NCI-H1436 treated with DMSO at 0.1 percent for 48 hours (cell line): ENCODE measurements at regions not wholly inside any gene's neighbourhood (a gene's known extent, or its start where the extent isn't known, plus 50 kb on each side); places are given as distances from the start of the nearest gene placed in this dataset.

Source experiments
- DNase-seq: peaks from one replicate; lab custom pipeline; 2025; lab: John Stamatoyannopoulos, UW

DNA sequence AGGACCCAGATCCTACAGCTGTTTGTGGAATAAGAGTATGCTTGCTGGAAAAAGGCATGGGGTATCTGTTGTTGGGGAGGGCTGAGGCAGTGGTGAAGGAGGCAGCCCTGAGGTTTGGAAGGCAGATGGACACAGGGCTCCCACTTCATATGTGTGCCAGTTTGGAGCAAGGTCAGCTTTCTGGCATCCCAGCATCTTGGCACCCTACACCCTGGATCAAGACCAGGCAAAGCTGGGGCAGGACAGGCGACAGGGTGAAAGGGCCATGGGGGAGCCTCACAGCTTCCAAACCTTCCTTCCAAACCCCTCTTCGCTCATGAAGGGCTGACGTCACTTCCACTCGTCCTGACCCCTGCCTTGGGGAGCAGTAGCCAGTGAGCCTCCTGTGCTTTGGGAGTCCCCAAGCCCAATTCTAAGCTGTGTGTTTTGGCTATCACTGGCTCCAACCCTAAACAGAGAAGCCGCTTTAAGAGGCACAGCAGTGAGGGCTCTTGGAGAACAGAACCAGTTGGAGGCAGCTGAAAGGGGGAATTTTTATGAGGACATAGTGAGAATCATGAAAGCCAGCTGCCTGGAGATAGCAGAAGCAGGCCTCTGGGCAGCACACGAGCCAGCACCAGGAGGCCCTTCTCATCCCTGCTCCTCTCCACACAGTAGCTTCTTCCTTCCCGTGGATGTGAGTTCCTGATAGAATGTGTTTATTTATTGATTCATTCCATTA, 448.6 kb upstream of the CDH4 start:
- DNase-seq = no peak

DNA sequence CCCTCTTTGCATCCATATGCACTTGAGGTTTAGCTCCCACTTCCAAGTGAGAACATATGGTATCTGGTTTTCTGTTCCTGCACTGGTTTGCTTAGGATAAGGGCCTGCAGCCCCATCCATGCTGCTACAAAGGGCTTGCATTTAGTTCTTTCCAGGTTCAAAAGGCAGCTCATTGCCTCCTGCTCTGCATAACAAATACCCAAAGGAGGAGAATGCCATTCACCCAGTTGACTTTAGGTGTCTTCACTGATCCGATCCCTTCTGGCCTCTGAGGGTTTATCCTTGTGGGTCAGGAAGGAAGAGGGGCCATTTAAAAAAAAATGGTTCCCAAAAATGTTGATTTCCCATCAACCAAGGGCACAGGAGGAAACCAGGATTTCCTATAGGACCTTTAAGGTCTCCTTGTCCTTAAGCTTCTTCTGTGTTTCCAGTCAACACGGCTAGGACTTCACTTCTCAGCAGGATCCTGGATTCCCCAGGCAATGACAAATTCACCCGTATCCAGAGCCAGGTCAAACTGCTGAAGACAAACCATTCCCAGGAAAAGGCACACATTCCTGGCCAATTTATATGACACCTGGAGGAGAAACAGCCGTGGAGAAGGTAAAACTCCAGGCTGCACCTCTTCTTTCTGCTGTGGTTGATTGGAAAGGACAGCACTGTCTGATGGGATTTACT, 447.7 kb upstream of the CDH4 start:
- no peak for DNase-seq

DNA sequence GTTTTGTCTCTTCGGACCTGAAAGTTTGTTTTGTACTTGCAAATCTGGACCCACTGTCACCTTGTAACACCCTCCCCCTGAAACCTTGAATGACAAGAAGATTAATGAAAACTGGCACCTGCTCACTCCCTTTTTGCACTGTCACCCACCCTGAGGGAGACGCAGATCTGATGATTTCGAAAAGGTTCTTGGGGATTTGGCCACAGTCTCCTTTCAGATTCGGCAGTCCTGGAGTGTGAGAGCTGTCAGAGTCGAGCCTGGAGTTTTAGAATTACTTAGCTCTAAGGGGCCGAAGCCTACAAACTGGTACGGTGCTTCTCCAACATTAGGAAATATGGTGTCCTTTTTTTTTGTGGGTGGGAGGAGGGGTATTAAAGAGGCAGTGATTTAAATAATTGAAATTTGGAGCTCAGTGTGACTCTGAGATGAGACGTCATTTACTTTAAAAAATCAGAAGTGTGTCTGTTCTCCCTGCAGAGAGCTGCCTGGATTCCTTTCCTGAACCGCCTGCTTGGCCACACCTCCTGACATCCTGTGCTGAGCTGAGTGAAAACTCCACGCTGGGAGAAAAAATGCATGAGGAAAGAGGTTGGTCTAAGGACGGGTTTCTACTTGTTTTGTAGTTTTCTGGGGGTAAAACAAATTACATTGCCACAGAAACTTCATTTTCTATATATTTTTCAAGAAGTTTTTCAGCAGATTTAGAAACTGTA, 447.0 kb upstream of the CDH4 start:
- no peak for DNase-seq

DNA sequence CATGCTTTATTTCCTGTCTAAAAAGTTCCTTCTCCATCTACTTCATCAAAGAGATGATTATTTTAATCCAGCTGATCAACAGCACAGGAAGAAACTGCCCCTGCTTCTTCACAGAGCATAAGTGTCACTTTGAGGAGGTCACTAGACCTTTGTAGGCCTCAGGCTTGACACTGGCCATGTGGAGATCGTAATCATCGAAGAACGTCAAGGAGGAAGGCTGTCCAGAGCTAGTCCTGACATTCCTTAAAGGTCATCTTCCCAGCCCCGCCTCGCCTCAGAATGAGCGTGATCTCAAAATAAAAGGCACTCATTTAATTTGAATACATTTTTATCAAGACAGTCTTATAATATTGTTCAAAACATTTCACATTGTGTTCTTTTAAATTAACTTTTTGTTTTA, 445.7 kb upstream of the CDH4 start:
- DNase-seq = no peak

DNA sequence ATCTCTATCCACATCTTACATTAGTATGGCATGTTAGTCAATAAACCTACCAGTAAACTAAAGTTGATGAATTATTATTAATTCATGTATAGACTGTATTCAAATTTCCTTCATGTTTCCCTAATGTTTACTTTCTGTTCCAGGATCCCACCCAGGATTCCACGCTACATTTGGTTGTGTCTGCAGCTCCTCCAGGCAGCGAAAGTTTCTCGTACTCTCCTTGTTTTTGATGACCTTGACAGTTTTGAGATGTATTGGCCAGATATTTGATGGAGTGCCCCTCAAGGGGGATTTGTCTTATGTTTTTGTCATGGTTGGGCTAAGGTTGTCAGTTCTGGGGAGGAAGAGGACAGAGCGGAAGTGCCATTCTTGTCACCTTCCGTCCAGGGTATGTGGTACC, 445.2 kb upstream of the CDH4 start:
- no peak for DNase-seq

DNA sequence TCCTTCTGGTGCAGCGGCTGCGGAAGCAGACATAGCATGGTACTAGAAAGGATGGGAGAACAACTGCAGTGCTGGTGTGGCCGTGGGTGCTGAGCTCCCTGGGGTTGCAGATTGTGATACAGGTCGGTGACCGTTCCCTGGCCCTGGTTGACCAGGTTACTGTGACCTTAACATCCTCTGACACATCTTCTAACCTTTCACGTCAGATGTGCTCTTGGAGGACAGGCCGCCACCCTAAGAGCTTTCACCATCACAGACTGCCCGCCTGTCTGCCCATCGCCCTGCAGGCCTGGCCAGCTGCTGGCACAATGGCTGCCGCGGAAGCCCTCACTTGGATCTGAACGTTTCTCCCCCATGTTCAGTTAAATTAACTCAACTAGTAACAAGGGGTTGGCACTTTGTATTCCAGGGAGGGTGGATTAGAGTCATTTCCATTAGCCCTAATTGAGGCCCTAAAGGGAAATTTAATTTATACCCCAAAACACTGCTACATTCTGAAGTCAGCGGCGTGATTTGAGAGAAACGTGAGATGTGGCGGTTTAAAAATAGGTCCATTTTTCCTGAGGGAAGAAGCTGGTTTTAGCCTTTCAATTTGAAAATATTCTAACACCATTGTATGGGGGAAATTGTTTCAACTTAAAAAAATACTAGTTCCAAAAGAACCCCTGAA, 443.9 kb upstream of the CDH4 start:
- no peak for DNase-seq

DNA sequence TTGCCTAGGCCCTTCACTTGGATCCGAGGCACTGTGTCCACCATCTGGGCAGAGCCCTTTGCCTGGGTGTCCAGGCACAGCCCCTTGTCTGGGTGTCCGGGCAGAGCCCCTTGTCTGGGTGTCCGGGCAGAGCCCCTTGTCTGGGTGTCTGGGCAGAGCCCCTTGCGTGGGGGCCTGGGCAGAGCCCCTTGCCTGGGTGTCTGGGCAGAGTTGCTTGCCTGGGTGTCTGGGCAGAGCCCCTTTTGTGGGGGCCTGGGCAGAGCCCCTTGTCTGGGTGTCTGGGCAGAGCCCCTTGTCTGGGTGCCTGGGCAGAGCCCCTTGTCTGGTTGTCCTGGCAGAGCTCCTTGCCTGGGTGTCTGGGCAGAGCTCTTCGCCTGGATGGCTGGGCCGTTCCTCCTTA, 443.4 kb upstream of the CDH4 start:
- no peak for DNase-seq

DNA sequence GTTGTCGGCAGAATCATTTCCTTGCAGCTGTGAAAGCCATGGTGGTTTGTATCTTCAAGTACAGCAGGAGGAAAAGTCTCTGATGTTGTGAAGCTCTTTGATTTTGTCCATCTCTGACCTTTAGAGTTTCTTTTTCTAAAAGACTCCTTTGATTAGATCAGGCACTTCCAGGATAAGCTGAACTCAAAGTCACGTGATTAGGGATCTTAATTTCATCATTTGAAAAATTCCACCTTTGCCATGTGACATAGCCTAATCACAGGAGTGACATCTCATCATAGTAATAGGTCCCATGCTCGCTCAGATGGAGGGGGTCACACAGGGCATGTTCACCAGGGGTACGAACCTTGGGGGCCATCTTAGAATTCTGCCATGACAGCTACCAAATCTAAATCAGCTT, 441.5 kb upstream of the CDH4 start:
- DNase-seq = no peak

DNA sequence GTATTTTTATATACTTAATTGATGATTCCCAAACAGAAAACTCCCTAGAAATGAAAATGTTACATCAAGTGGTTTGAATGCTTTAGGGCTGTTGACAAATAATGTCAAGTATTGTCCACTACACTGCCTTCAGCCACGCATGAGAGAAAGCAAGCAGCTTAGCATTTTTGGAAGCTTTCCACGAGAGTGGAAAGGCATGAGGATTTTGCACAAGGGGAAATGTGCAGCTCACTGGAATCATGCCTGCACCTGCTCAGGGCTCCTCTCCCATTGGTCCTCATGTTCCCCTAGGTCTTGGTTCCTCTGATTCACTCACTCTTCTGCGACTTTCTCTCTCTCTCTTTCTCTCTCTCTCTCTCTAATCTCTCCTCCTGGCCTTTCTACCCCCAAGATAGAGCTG, 439.5 kb upstream of the CDH4 start:
- DNase-seq = no peak

DNA sequence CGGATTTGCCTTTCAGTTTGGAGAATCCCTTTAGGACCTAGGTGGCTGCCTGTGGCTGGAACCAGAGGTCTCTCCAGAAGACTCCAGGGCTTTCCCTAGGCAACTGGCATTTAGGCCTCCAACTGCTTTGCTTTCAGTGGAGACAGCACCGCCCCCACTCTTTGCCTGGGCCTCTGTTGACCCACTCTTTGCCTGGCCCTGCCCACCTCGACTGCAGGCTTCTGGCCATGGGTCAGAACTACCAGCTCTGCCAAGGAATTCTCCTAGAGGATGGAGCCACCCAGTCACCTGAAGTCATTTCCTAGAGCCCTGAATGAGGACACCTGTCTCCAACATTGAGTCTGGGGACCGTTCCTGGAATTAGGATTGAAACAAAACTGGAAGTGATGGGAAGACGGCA, 439.0 kb upstream of the CDH4 start:
- no peak for DNase-seq

DNA sequence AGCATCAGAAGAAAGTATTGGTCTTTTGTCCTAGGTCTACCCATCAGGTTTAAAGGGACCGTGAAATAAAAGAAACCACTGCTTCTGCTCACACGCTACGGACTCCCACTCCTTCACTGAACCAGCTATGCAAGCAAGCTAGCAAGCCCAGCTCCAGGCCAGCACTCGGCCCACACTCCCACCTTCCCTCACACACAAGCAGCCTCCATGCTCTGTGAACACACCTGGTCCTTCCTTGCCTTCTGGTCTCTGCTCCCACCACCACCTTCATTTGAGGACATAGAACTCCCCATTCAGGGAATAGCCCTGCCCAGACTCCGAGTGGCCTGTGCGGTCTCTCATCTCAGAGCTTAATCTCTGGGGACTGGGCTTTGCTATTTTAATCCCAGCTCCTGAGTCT, 436.4 kb upstream of the CDH4 start:
- no peak for DNase-seq

DNA sequence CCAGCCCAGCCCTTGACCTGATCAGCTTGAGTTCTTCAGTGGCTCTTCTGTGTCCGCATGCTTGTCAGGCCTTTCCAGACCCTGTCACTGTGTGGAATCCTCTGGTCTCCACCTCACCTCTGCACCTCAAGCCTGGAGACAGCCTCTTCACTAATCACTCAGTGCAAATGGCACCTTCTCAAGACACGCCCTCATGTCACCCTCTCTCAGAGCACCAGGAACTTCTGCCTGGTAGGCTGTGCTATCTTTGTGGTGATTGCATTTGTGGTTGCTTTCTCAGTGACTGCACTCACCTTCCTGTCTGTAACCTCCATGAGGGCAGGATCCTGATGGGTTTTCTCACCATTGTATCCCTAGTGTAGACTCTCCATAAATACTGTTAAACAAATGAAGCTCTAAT, 435.2 kb upstream of the CDH4 start:
- DNase-seq = no peak

DNA sequence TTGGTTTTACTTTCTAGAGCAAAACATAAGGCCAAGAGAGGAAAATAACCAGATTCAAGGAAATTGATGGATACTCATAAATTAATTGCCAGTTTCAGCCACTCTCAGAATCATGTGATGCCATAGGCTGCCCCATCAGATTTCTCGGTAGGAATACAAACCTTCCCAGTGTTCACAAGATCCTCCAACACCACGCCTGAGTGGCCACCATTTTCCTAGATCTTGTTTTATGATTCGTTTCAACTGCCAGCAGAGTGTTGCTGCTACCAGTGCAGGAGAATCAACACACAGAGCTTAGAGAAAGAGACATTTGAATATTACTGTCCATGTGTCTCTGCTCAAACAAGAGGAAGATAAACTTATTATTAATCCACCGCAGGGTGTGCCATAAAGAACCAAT, 434.2 kb upstream of the CDH4 start:
- DNase-seq = no peak

DNA sequence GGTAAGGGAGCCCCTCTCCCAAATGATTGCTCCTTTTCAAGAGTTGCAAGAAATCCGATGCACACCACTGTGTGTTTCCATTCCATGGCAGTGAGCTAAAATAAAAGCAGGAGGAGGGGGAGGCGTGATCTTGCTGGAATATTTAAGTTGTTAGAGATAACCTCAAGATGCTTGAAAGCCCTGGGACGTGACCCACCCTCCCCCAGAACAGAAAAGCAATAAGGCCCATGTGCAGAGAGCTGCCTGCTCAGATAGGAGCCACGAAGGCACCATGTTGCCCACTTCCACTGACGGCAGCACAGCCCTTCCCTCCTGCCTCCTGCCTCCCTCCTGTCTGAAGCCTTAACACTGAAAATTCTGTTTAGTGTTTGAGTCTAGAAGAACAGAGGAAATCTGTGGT, 432.6 kb upstream of the CDH4 start:
- DNase-seq = no peak

DNA sequence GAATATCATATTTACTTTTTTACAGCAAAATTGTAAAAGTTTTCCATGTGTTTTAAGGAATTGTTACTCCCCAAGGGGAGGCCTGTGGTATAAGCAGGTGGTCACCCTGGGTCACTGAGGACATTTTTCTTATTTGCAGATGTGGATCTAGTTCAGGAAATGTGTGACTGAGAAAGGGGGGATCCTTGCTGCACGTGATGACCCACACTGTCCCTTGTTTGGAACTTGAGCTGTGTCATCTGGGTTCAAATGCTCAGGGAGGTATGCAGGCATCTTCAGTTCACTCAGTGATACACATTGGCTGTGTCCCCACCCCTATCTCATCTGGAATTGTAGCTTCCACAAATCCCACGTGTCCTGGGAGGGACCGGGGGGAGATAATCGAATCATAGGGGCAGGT, 431.9 kb upstream of the CDH4 start:
- DNase-seq = no peak

DNA sequence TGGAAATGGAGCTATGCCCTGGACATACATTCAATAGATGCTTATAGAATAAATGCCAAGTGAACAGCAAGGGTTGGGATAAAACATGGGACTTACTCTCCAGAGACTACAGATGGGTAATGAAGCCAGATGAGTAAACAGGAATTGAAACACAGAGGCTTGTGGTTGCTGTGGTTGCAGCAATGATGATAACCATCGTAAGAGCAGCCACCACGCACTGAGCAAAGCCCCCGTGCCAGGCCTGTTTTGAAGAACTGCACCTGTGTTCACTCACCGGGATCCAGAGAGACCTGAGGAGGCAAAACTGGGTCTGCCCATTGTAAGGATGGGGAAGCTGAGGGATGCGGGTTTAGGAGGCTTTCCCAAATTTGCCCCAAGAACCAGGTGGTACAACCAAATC, 431.1 kb upstream of the CDH4 start:
- no peak for DNase-seq

DNA sequence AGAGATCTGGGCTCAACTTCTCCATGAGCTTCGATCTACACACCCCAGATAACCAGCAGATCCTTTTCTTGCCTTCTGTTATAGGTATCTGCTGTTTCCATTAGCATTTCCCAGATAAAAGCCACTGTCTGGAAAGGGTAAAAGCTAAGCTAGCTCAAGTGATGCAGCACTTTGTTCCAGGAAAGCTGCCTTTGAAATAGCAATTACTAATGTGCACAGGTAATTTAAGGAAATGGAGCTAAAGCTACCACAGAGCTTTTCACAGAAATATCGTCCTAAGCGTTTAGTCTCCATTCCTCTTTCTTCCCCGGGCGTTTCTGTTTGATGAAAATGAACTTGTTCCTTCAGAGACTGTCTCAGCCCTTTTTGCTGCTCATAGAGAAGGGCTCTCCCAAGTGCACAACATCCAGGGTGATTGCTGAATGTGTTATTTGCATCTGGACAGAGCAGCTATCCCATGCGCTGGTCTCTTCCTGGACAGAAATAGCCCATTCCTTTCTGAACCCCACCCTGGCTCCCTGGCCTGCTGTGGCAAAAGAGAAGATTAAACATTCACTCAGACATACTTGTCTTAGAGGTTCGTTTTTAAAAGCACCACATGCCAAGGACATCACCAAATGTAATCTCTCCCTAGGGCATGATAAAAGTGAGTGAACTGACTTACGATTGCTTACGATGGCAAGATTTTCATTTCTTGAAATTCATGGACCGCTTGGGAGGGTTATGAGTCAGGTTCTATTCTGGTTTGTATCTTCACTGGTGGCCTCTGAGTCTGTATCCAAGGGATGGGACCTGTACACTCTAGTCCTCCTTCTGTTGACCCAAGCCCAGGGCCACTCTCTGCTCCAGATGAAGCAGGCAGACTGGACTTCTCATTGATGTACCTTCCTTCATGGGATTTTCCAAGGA, 429.1 kb upstream of the CDH4 start:
- no peak for DNase-seq

DNA sequence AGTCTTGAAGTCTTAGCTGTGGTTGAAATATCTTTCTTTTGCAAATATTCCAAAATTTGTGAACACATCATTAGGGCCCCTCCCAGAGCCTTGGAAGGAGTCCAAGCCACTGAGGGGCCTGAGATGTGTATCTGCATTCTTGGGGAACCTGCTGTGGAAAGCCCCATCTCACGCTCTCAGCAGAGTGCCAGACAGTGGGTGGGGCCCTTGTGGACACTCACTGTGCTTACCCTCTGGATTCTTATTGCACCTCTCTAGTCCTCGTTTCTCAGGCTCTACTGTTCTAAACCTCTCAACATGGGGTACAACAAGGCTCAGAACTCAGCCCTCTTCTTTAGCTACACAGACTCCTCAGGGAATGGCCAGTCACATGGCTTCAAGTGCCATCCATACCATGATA, 416.2 kb upstream of the CDH4 start:
- DNase-seq = no peak

DNA sequence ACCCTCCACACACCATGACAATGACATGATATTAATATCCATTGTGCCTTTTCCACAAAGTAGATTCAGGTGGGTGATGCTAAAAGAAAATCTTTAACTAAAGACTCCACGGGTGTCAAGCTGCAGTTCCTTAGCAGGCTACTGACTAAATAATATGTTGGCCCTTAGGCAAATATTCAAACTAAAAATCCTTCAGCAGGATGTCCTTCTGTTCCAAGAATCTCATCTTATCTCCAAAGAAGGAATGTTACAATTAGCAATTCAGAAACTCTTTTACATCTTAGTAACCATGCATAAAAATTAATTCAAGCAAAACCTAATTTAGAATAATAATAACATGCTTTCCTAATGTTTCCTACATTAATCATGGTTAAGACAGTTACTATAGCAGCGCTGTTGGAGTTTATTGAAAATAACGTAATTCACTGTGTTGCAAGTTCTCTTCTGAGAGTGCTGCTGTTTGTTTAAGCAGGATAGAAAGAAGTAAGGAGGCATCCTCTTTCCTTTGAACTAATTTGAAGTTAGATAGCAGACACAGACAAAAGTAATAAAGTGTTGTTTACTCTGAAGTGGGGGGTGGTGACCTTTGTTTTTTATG, 414.8 kb upstream of the CDH4 start:
- DNase-seq = no peak

DNA sequence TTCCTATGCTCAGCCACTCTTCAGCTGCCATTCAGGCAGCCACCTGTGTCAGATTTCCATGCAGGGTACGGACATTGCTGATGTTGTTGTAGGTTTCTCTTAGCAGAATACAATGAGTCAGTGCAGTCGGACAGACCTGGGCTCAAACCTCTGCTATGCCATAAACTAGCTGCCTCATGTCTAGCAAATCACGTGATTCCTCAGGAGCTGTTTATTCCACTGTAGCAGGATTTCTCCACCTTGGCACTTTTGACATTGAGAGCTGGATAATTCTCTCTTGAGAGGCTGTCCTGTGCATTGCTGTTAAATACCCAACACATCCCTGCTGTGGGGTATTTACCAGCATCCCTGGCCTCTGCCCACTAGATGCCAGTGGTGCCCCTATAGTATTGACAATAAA, 413.8 kb upstream of the CDH4 start:
- no peak for DNase-seq

DNA sequence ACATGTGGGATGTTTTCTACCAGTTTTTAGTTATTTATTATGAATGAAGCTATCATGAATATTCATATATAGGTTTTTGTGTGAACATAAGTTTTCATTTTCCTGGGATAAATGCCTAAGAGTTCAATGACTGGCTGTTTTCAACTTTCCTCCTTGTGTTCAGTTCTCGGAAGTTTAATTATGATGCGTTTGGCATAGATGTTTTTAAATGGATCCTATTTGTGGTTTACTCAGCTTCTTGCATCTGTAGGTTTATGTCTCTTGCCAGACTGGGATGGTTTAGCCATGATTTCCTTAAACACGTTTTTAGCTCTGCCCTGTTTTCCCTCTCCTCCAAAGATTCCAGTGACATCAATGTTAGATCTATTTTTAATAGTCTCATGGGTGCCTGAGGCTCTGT, 411.1 kb upstream of the CDH4 start:
- DNase-seq = no peak
